SKM-1 treated with dmso at 0.1 percent for 144 hours (cell line): ENCODE measurements at regions not wholly inside any gene's neighbourhood (a gene's known extent, or its start where the extent isn't known, plus 50 kb on each side); places are given as distances from the start of the nearest gene placed in this dataset.

Experiments
- DNase-seq: peaks from one replicate; lab custom pipeline; 2025; ENCODE audit not compliant: unreplicated experiment; lab: John Stamatoyannopoulos, UW

DNA sequence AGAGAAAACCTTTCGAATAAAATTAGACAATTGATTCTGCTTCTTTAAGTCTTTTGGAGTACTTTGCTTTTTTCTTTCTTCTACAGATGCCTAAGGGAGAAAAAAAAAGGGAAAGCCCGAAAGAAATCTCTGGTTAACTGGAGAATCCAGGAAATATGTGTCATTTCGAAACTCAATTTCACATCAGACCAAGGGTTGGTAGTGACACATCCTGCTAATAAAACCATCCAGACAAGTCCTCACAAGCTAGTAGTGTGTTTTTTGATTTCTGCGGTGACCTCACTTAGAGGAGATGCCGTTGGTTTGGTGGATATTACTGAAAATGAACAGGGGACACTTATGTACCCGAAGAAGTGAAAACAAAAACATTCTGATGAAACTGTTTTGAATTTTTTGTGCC lies 726.5 kb upstream of the ADAMTS5 start:
- no peak for DNase-seq

DNA sequence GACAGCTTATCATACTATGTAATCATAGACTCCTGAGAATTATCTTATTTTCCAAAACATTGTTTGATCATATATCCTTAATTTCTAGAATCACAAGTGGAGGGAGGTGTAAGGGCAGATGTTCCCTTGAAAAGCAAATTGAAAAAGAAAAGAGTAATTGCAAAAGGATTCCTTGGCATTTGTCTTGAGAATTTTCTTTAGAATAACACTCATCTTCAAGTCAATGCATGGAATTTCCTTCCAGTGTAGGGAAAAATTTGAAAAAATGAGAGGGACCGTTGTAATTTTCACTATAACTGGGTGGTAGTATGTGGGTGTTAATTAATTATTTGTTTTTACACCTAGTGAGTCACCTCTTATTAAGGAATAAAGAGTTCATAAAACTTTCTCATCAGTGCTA lies 724.6 kb upstream of the ADAMTS5 start:
- no peak for DNase-seq

DNA sequence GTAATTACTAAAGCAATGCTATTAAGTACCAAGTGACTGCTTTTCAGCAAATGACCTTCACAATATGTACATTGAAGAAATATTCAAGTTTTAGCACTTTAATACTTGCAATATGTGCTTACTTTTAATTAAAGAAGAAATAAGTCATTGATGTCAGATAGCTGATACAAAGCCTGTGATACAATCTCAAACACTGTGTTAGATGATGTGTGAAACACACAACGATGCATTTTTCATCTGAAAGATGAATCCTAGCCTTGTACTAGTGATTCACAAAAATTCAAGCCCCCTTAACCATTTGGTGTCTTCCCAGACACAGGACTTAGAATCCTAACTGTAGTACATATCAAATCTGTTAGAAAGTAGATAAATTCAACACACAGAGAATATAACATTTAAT lies 724.1 kb upstream of the ADAMTS5 start:
- DNase-seq: no peak

DNA sequence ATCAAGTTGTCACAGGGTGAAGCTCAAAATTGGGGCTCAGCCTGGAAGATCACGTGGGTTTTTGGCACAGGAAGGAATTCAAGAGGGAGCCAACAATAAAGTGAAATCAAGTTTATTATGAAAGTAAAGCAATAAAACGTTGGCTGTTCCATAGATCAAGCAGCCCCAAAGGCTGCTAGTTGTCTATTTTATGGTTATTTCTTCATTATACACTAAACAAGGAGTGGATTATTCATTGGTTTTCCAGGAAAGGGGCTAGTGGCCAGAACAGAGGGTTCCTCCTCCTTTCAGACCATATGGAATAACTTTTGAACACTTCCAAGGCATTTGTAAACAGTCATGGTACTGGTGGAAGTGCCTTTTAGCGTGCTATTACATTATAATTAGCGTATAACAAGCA lies 723.5 kb upstream of the ADAMTS5 start:
- no peak for DNase-seq

DNA sequence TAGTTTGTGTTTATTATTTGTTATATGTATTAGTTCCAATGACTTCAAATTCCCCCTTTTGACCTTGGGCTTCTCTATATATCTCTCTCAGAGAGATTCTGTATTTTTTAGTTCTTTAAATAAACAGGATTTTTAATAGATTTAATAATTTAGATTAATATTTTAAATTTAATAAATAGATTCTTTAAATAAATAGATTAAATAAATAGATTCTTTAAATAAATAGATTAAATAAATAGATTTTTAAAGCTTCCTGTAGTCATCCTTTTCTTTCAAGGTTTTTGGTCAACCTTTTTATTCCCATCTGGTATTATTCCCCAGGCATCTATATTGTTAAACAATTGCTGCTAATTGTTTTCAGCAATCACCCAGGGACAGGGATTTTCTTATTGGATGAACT lies 721.9 kb upstream of the ADAMTS5 start:
- no peak for DNase-seq

DNA sequence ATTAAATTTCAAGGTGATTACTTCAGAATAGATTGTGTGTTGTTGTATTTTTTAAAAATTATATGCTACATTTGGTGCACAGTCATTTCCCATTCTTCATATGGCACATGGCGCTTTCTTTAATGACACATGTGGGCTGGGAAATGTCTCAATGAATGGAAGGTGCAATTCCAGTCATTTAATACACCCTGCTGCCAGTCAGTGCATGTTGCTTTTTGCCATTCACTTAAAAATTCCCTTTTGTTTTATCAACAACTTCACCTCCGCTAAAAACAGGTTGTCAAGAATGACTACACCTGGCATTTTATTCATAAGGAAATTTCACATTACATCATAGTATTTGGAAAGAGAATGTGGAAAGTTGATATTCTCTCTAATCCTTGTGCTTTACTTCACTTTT lies 716.4 kb upstream of the ADAMTS5 start:
- DNase-seq: no peak

- no peak for DNase-seq
These were observed 715.0 kb upstream of the ADAMTS5 start for GRCh38 chr21:27681841-27682240.

DNA sequence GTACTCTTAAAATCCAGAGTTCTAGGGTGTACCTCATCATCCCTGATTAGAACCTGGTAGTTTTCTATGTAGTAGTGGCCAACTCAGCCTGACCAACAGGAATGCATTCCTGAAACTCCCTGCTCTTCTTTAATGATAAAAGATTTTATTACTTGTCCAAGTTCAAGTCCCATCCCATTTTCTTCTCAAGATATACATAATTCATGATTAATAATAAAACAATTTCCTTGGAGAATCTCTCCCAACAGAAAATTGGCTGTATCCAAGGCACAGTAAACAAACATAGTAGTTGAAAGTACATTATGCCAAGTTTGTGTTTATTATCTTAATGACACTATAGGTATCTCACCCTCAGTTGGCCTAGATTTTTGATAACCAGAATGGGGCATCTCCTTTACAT lies 714.1 kb upstream of the ADAMTS5 start:
- no peak for DNase-seq

DNA sequence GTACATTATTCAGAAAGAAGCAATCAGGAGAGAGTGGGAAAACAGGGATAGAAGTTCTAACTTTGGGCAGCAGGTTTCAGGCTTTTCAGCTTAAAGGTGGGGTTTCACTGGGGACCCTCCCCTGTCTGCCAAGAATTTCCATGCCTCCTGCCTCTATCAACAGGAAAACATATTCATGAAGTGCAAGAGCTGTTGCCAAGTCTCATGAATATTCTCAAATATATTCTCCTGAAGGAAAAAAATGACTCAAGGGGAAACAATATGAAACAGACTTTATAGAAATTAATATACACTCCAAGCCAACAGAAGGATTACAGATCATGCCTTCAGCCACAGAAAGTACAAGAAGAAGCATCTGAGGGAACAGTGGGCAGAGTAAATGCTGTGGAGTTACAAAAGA lies 713.3 kb upstream of the ADAMTS5 start:
- DNase-seq: no peak

- DNase-seq: no peak
These were observed 711.6 kb upstream of the ADAMTS5 start for GRCh38 chr21:27678511-27678910.

DNA sequence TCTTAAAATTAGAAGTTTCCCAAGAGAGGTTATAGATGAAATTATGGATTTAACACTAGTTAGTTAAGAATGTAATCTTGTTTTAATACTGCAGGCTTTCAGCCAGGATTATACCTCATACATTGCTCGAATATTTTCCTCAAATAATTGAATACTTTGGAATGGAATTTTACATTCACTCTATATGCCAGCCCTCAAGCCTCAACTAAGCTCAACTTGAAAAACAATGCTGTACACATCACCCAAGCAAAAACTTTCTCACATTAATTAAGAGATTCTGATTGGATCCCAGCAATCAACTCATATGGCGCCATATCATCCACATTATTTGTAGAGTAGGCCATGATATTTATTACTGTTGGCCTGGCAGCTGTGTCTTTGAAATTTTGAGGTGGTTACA lies 710.7 kb upstream of the ADAMTS5 start:
- no peak for DNase-seq

DNA sequence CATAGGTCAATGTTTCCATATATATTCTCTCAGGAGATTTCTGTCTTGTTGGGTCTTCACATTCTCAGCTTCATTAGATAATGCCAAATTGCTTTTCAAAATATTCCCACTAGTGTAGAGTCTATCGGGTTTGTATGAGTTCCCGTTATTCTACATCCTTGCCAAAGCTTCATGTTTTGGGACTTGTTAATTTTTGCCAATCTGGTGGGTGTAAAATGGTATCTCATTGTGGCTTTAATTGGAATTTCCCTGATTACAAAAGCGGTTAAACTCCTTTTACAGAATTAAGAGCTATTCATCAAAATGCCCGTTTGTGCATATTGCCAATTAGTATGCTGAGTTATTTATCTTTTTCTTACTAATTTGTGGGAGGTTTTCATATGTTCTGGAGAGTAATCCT lies 708.4 kb upstream of the ADAMTS5 start:
- no peak for DNase-seq

GRCh38 chr21:27674041-27674615 lies 707.2 kb upstream of the ADAMTS5 start:
- no peak for DNase-seq

- DNase-seq: no peak
These were observed 706.7 kb upstream of the ADAMTS5 start for GRCh38 chr21:27673581-27673980.

DNA sequence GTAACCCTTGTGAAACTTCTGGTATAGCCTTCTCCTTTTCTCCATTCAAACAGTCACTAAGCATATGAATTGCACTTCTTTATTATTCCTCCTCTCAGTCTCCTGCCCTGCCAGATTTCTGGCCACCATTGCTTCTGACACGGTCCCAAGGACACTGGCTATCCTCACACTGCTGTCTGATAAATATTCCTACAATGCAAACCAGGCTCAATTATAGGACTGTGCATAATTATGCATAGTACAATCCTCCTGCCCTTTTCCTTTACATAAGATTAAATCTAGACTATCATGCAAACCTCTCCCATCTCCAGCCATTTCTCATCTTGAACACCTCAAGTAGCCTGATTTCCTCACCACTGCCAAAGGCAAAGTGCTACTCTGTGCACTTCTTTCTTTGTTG lies 704.3 kb upstream of the ADAMTS5 start:
- DNase-seq: no peak

DNA sequence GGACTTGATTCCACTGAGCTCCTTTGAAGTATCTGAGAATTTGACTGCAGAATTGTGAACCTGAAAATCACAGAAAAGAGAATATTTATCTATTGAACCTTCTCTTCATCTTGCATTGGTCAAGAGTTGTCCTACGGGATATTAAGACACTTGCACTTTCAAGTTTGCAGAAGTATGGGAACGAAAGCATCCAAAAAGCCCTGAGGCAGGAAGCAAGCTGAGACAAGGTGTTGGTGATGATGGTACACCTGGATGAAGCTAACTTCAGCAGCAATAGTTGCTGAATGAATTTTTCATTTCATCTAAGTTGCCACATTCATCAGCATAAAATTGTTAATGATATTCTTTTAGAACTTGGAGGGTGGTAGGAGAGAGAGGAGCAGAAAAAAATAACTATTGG lies 686.6 kb upstream of the ADAMTS5 start:
- DNase-seq: no peak

DNA sequence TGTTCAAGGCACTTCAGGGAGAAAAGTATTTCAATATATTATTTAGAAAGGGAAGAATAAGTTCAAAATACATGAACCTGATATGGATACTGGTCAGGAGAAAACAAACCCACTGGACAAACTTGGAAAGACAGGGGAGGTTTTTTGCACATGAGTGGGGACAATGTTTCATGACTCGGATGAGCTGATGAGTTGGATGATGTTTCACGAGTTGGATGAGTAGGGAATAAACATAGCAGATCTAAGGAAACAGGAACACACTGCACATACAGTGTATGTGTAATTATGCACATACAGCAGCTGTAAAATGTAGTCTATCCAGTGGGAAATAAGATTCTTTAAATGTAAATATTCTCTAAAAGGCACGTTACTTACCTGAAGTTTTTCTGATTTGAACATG lies 682.9 kb upstream of the ADAMTS5 start:
- DNase-seq: no peak

GRCh38 chr21:27649323-27649722 lies 682.4 kb upstream of the ADAMTS5 start:
- no peak for DNase-seq

GRCh38 chr21:27648560-27648959 lies 681.7 kb upstream of the ADAMTS5 start:
- no peak for DNase-seq

DNA sequence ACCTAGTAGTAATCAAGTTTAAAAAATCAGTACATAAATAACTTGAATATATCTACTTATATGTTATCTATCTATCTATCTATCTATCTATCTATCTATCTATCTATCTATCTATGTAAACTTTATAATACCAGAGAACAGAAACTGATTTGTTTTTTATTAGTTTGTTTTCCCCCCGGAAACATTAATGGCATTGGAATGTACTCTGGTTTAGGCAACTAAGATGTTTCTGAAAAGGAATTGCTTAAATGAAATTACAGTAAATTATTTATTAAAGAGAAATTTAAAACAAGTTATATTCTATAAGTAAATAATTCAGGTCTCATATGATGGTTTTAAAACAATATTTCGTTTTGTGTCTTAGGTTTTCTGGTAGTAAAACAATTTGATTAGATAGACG lies 681.0 kb upstream of the ADAMTS5 start:
- no peak for DNase-seq

GRCh38 chr21:27647401-27647800 lies 680.5 kb upstream of the ADAMTS5 start:
- DNase-seq: no peak

- DNase-seq: no peak
These were observed 679.8 kb upstream of the ADAMTS5 start for GRCh38 chr21:27646691-27647090.

GRCh38 chr21:27646056-27646455 lies 679.2 kb upstream of the ADAMTS5 start:
- no peak for DNase-seq

GRCh38 chr21:27645285-27645684 lies 678.4 kb upstream of the ADAMTS5 start:
- no peak for DNase-seq
